Activated CD4-positive, alpha-beta memory T cell treated with anti-CD3 and anti-CD28 coated beads for 36 hours (primary cell): ENCODE measurements at regions not wholly inside any gene's neighbourhood (a gene's known extent, or its start where the extent isn't known, plus 50 kb on each side); places are given as distances from the start of the nearest gene placed in this dataset.

ENCODE experiments used
- CTCF ChIA-PET: fragments of 350-600 bp; sonication (Branson Sonifier 250); formaldehyde crosslinking; loops from one replicate; lab custom pipeline; 2021; ENCODE audit warnings: antibody characterized with exemption, inconsistent platforms; lab: Charles Lee
- POLR2A ChIA-PET: fragments of 350-600 bp; sonication (Branson Sonifier 250); formaldehyde crosslinking; loops from one replicate; lab custom pipeline; 2021; ENCODE audit warnings: antibody characterized with exemption; lab: Charles Lee
- DNase-seq: peaks from one replicate; pipeline ENCODE4 v3.0.0-alpha.2; 2020
- H3K27ac Mint-ChIP-seq: one replicate; pipeline ENCODE4 v1.8.0; 2021; ENCODE audit warnings: mixed read lengths
- H3K27me3 Mint-ChIP-seq: one replicate; pipeline ENCODE4 v1.8.0; 2021; ENCODE audit warnings: mixed read lengths
- H3K36me3 Mint-ChIP-seq: one replicate; pipeline ENCODE4 v1.8.0; 2021; ENCODE audit warnings: mixed read lengths
- H3K4me1 Mint-ChIP-seq: one replicate; pipeline ENCODE4 v1.8.0; 2021; ENCODE audit warnings: low read depth, mixed read lengths
- H3K4me3 Mint-ChIP-seq: one replicate; pipeline ENCODE4 v1.8.0; 2021; ENCODE audit warnings: mild to moderate bottlenecking, mixed read lengths
- H3K9me3 Mint-ChIP-seq: one replicate; pipeline ENCODE4 v1.8.0; 2021; ENCODE audit warnings: mixed read lengths
- intact Hi-C: fragments of 100-400 bp; cut with micrococcal nuclease; formaldehyde crosslinking; loops from one replicate; pipeline ENCODE4 v1.15.1; 2023

GRCh38 chr5:91534332-91534731 is 151.2 kb upstream of the ARRDC3 start:
- no peaks in the 10 kb centered on the region for H3K36me3 Mint-ChIP-seq
- no peak overlapping the region for H3K4me3 Mint-ChIP-seq
- intact Hi-C loops, result no loop called here
- H3K27ac Mint-ChIP-seq, result no peak overlapping the region
- no peaks in the 10 kb centered on the region for H3K27me3 Mint-ChIP-seq
- CTCF ChIA-PET, result no interaction called here
- POLR2A ChIA-PET, result no interaction called here
- H3K9me3 Mint-ChIP-seq, result no peaks in the 10 kb centered on the region
- peaks cover 3% of the 10 kb centered on the region for H3K4me1 Mint-ChIP-seq
- no peak for DNase-seq

DNA sequence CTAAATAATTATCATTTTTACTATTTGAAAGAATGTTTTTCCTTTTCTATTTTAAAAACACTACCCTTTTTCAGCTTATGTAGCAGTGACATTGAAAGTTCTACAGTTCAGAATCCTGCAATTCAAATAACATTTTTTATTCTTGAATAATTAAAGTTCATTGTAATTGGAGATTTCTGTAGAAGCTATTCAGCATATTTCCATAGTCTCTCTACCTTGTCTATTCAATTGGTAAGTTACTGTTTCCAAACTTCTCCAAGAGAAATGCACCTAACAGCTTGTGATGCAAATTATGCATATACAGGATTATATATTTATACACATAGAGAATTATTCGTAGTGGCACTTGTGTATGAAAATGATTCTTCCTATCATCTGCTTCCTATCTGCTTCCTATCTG is 149.7 kb upstream of the ARRDC3 start:
- H3K4me3 Mint-ChIP-seq, result no peak overlapping the region
- CTCF ChIA-PET, result no interaction called here

DNA sequence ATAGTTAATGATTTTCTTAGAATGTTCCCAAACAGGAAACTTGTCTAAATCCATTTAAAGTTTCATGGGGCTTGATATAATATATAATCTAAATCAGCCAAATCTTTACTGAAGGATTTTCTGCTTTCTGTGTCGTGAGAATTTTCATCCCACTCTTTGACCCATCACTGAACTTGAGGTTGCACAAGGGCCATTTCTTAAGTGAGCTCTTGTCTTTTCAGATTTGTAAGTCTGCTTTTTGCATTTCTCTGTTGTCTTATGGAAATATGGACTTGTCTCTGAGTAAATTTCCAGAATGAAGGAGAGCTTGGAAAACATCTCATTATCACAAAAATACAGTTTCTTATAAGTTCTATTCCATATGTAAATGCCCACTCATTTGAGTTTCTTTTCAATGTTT is 149.2 kb upstream of the ARRDC3 start:
- Mint-ChIP-seq H3K9me3 (peaks cover 2% of the 10 kb centered on the region), H3K4me3 (no peak overlapping the region), H3K36me3 (no peaks in the 10 kb centered on the region), H3K27me3 (no peaks in the 10 kb centered on the region), H3K4me1 (no peaks in the 10 kb centered on the region), H3K27ac (no peak overlapping the region)
- CTCF ChIA-PET, result no interaction called here
- intact Hi-C loops, result no loop called here
- POLR2A ChIA-PET, result no interaction called here
- DNase-seq, result no peak

More for the DNA sequence above, 149.7 kb upstream of the ARRDC3 start:
- intact Hi-C loops, result no loop called here
- POLR2A ChIA-PET, result no interaction called here
- H3K27me3 Mint-ChIP-seq, result no peaks in the 10 kb centered on the region
- DNase-seq, result no peak
- H3K36me3 Mint-ChIP-seq, result no peaks in the 10 kb centered on the region
- H3K4me1 Mint-ChIP-seq, result peaks cover 3% of the 10 kb centered on the region
- H3K9me3 Mint-ChIP-seq, result peaks cover 2% of the 10 kb centered on the region
- H3K27ac Mint-ChIP-seq, result no peak overlapping the region

DNA sequence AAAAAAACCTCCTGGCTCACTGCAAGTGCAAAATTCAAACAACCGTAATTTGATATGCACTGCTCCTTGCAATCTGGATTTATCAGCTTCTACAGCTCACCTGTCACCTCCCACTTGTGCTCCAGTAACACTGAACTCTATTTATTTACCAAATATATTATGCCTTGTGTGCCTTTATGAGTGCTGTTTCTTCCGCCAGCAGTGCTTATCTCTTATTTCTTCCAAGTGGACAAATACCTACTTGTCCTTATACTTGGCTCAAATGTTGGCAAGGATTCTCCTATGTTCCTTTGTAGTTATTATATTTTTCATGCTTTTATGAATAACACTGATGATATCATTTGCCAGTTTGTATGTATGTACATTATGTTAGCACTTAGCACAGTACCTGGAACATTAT is 145.7 kb upstream of the ARRDC3 start:
- Mint-ChIP-seq H3K27ac (no peak overlapping the region), H3K27me3 (no peaks in the 10 kb centered on the region)

DNA sequence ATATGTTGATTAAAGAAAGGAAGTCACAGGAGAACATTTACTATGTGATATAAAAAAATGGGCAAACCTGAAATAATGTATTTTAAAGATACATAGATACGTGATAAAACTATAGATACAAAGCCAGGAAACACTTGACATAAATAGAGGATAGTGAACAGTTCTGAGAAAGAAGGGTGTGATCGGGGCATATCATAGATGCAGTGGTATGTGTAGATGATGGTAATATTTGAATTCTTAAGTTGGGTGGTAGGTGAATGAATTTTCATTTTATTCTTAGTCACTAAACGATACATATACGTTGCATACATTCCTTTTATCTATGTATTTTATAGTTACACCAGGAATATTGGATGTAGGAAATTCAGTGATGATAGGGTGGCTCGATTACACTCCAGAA is 138.7 kb upstream of the ARRDC3 start:
- ChIA-PET POLR2A (no interaction called here), CTCF (no interaction called here)
- no peak overlapping the region for H3K27ac Mint-ChIP-seq

More for the DNA sequence above, 145.7 kb upstream of the ARRDC3 start:
- CTCF ChIA-PET, result no interaction called here
- Mint-ChIP-seq H3K4me1 (no peaks in the 10 kb centered on the region), H3K9me3 (peaks cover 2% of the 10 kb centered on the region), H3K36me3 (no peaks in the 10 kb centered on the region), H3K4me3 (no peak overlapping the region)
- POLR2A ChIA-PET, result no interaction called here
- no peak for DNase-seq
- intact Hi-C loops, result no loop called here

GRCh38 chr5:91521334-91521733 is 138.2 kb upstream of the ARRDC3 start:
- intact Hi-C loops, result no loop called here
- POLR2A ChIA-PET, result no interaction called here
- no peak overlapping the region for H3K4me3 Mint-ChIP-seq
- DNase-seq, result no peak
- H3K27me3 Mint-ChIP-seq, result no peaks in the 10 kb centered on the region
- H3K9me3 Mint-ChIP-seq, result no peaks in the 10 kb centered on the region
- H3K36me3 Mint-ChIP-seq, result no peaks in the 10 kb centered on the region
- CTCF ChIA-PET, result interaction anchor here (0.8 kb wide), 1 partner anchor 17 kb away, joined by 3 read pairs; no protein-coding TSS in a partner anchor
- H3K4me1 Mint-ChIP-seq, result no peaks in the 10 kb centered on the region
- no peak overlapping the region for H3K27ac Mint-ChIP-seq

More for the DNA sequence above, 138.7 kb upstream of the ARRDC3 start:
- no peak overlapping the region for H3K4me3 Mint-ChIP-seq
- intact Hi-C loops, result no loop called here
- H3K27me3 Mint-ChIP-seq, result no peaks in the 10 kb centered on the region
- H3K9me3 Mint-ChIP-seq, result no peaks in the 10 kb centered on the region
- H3K36me3 Mint-ChIP-seq, result no peaks in the 10 kb centered on the region
- DNase-seq, result no peak
- H3K4me1 Mint-ChIP-seq, result no peaks in the 10 kb centered on the region

DNA sequence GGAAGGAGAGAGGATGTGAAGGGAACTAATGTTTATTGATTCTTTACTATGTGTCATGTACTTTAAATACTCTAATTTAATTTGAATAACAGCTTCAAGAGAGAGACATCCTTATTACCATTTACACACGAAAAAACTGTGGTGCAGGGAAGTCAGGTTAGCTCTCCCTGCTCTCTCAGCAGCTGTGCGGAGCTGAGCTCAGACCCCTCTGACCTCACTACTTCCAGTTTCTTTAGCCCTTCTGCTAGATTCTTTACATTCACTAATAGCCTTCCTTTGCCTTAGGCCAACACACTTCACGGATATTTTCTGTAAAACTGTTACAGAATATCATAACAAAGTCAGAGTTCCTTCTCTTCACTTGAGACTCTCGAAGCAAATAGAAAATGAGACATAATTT is 131.3 kb upstream of the ARRDC3 start:
- intact Hi-C loops, result no loop called here
- H3K27me3 Mint-ChIP-seq, result no peaks in the 10 kb centered on the region
- CTCF ChIA-PET, result interaction anchor here (0.5 to 1.1 kb wide), 4 partner anchors 12 to 108 kb away, joined by 3 to 6 read pairs (median 4); no protein-coding TSS in a partner anchor
- no peak overlapping the region for H3K4me3 Mint-ChIP-seq
- no peaks in the 10 kb centered on the region for H3K36me3 Mint-ChIP-seq
- no peak overlapping the region for H3K27ac Mint-ChIP-seq
- POLR2A ChIA-PET, result no interaction called here
- H3K9me3 Mint-ChIP-seq, result no peaks in the 10 kb centered on the region
- no peaks in the 10 kb centered on the region for H3K4me1 Mint-ChIP-seq
- no peak for DNase-seq

GRCh38 chr5:91503321-91503720 is 120.2 kb upstream of the ARRDC3 start:
- ChIA-PET CTCF (no interaction called here), POLR2A (no interaction called here)
- H3K9me3 Mint-ChIP-seq, result no peaks in the 10 kb centered on the region
- H3K27ac Mint-ChIP-seq, result no peak overlapping the region
- no peak for DNase-seq
- intact Hi-C loops, result loop anchor here (5.0 kb wide), 1 partner anchor 424 kb away; no protein-coding TSS in a partner anchor
- H3K36me3 Mint-ChIP-seq, result no peaks in the 10 kb centered on the region
- H3K27me3 Mint-ChIP-seq, result no peaks in the 10 kb centered on the region
- H3K4me3 Mint-ChIP-seq, result no peak overlapping the region
- H3K4me1 Mint-ChIP-seq, result no peaks in the 10 kb centered on the region

DNA sequence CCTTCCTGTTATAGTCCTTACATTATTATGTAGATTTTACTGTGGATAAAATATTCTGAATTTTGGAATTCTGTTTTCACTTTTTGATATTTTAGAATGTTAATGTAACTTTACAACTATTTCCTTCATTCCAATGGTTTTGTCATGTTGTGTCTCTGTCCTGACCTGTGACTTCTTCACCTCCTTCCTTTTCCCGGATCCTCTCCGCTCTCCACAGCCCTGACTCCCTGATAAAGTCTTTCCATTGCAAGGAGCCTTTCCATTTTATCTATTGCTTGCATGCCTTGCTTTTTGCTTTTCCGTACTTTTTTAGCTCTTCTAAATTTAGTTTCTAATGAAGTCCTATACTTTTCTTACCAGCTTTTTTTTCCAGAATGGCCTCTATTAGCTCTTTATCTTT is 117.6 kb upstream of the ARRDC3 start:
- Mint-ChIP-seq H3K36me3 (no peaks in the 10 kb centered on the region), H3K4me1 (no peaks in the 10 kb centered on the region), H3K9me3 (no peaks in the 10 kb centered on the region), H3K4me3 (no peak overlapping the region), H3K27me3 (no peaks in the 10 kb centered on the region), H3K27ac (no peak overlapping the region)
- no peak for DNase-seq
- ChIA-PET CTCF (interaction anchor here (1.2 to 3.8 kb wide), 2 partner anchors 15 to 141 kb away, joined by 3 to 26 read pairs; no protein-coding TSS in a partner anchor), POLR2A (no interaction called here)
- intact Hi-C loops, result loop anchor here (1.0 to 5.0 kb wide), 2 partner anchors 141 to 427 kb away; no protein-coding TSS in a partner anchor

DNA sequence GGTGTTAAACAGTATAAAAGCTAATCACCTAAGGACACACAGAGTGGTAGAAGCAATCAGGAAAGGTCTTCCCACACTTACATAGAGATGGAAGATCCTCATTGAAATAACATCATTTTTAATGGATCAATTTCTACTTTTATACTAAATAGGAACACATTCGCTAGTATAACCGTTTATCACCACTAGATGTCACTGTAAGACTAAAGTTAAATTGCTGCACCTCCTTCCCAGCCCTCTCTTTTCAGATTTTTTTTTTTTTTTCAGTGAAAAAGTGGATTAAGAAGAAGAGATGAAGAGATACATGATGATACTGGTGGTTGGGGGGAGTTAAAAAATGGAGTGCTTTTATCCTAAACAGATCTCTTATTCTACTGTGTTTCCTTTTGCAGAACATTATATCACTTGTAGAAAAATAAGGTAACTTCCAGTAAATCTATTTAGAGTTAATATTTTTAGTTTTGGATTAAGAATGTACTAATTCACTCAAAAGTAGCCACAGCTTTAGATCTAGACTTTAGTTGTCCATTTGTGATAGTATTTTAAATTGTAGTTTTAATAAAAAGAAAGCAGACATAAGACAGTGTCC is 116.9 kb upstream of the ARRDC3 start:
- no peak overlapping the region for H3K4me3 Mint-ChIP-seq
- CTCF ChIA-PET, result interaction anchor here (1.2 to 3.8 kb wide), 4 partner anchors 14 to 141 kb away, joined by 3 to 26 read pairs (median 6); no protein-coding TSS in a partner anchor
- no peak for DNase-seq
- no peaks in the 10 kb centered on the region for H3K9me3 Mint-ChIP-seq
- H3K36me3 Mint-ChIP-seq, result no peaks in the 10 kb centered on the region
- no peaks in the 10 kb centered on the region for H3K4me1 Mint-ChIP-seq
- no peaks in the 10 kb centered on the region for H3K27me3 Mint-ChIP-seq
- POLR2A ChIA-PET, result no interaction called here
- H3K27ac Mint-ChIP-seq, result no peak overlapping the region
- intact Hi-C loops, result loop anchor here (1.0 to 5.0 kb wide), 2 partner anchors 141 to 427 kb away; no protein-coding TSS in a partner anchor

DNA sequence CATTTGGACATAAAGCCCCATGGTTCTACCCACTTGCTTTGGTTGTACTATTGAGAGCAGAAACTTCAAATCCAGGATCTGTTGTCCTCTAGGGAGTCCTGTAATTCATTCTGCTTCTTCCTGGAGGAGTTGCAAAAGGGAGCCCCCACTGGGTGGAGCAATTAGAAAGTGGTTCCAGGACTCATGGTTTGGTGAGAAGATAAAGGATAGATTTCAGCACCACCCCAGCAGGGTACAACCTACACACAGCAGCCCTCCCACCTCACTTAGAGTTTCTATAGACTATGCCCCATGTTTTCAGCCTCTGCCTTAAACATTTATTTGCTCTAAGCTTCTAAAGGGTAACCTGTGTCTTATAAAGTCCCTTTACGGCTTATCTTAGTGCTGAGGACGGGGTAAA is 112.6 kb upstream of the ARRDC3 start:
- DNase-seq, result no peak
- intact Hi-C loops, result no loop called here
- H3K27ac Mint-ChIP-seq, result no peak overlapping the region
- no peaks in the 10 kb centered on the region for H3K9me3 Mint-ChIP-seq
- CTCF ChIA-PET, result interaction anchor here (0.7 kb wide), 1 partner anchor 19 kb away, joined by 3 read pairs; no protein-coding TSS in a partner anchor
- H3K36me3 Mint-ChIP-seq, result no peaks in the 10 kb centered on the region
- no peaks in the 10 kb centered on the region for H3K27me3 Mint-ChIP-seq
- POLR2A ChIA-PET, result no interaction called here
- peaks cover 12% of the 10 kb centered on the region for H3K4me1 Mint-ChIP-seq
- H3K4me3 Mint-ChIP-seq, result no peak overlapping the region

- no peaks in the 10 kb centered on the region for H3K36me3 Mint-ChIP-seq
- CTCF ChIA-PET, result interaction anchor here (1.6 kb wide), 1 partner anchor 147 kb away, joined by 5 read pairs; no protein-coding TSS in a partner anchor
- H3K4me1 Mint-ChIP-seq, result peaks cover 12% of the 10 kb centered on the region
- no peak overlapping the region for H3K27ac Mint-ChIP-seq
- POLR2A ChIA-PET, result no interaction called here
- H3K27me3 Mint-ChIP-seq, result no peaks in the 10 kb centered on the region
- H3K9me3 Mint-ChIP-seq, result no peaks in the 10 kb centered on the region
- no peak overlapping the region for H3K4me3 Mint-ChIP-seq
- DNase-seq, result no peak
- intact Hi-C loops, result no loop called here
Measured at GRCh38 chr5:91494447-91494996, 111.4 kb upstream of the ARRDC3 start.
